Osteoblast (primary cell): ENCODE measurements at regions not wholly inside any gene's neighbourhood (a gene's known extent, or its start where the extent isn't known, plus 50 kb on each side); places are given as distances from the start of the nearest gene placed in this dataset.

Experiments used
- DNase-seq: peaks from one replicate; pipeline ENCODE4 v3.0.0; 2011; ENCODE audit warnings: low spot score, mixed read lengths; ENCODE audit not compliant: insufficient read length; ENCODE audit errors: missing footprints
- H2AFZ ChIP-seq: 2 replicates; pipeline ENCODE4 v1.6.0; 2011; ENCODE audit warnings: mild to moderate bottlenecking, low read length
- H3K27ac ChIP-seq: 2 replicates; pipeline ENCODE4 v1.5.1; 2011; ENCODE audit warnings: mild to moderate bottlenecking, low read depth, low read length, moderate library complexity
- H3K27me3 ChIP-seq: 2 replicates; pipeline ENCODE4 v1.6.0; 2012; ENCODE audit warnings: mild to moderate bottlenecking, control low read depth, inconsistent platforms, low read length, moderate library complexity; ENCODE audit not compliant: insufficient read depth
- H3K36me3 ChIP-seq: 2 replicates; pipeline ENCODE4 v1.5.1; 2011; ENCODE audit warnings: mild to moderate bottlenecking, low read length, control low read depth, moderate library complexity; ENCODE audit not compliant: insufficient read depth
- H3K4me1 ChIP-seq: 2 replicates; pipeline ENCODE4 v1.5.1; 2011; ENCODE audit warnings: mild to moderate bottlenecking, low read length, control low read depth, moderate library complexity; ENCODE audit not compliant: insufficient read depth
- H3K4me2 ChIP-seq: 2 replicates; pipeline ENCODE4 v1.6.0; 2011; ENCODE audit warnings: mild to moderate bottlenecking, low read length; ENCODE audit not compliant: insufficient read depth
- H3K4me3 ChIP-seq: fragments of 200-600 bp; sonication (generic); 3 replicates; pipeline ENCODE4 v1.5.1; 2012; ENCODE audit warnings: mild to moderate bottlenecking, low read length, inconsistent platforms; ENCODE audit not compliant: insufficient read depth
- H3K79me2 ChIP-seq: 2 replicates; pipeline ENCODE4 v1.6.0; 2012; ENCODE audit warnings: mild to moderate bottlenecking, low read length, control low read depth, inconsistent platforms; ENCODE audit not compliant: insufficient read depth
- H3K9me3 ChIP-seq: 2 replicates; pipeline ENCODE4 v1.5.1; 2011; ENCODE audit warnings: low read depth, low read length, control low read depth
- H4K20me1 ChIP-seq: 2 replicates; pipeline ENCODE4 v1.6.0; 2012; ENCODE audit warnings: mild to moderate bottlenecking, low read length, control low read depth; ENCODE audit not compliant: insufficient read depth
- CTCF ChIP-seq: IDR thresholded peaks from 2 replicates; pipeline ENCODE4 v1.5.1; 2011; ENCODE audit warnings: mild to moderate bottlenecking, low read depth, low read length, moderate library complexity; ENCODE audit errors: extremely low read depth

- Histone ChIP-seq H3K27ac (no peak overlapping the region), H3K36me3 (no peaks in the 10 kb centered on the region)
- no peak for TF ChIP-seq CTCF
Measured at GRCh38 chrX:33285550-33285949, 74.2 kb upstream of the DMD start.

GRCh38 chrX:33277046-33277445 lies 65.7 kb upstream of the DMD start:
- Histone ChIP-seq H3K36me3 (no peaks in the 10 kb centered on the region), H3K27ac (no peak overlapping the region), H3K4me3 (no peak overlapping the region), H3K4me1 (no peaks in the 10 kb centered on the region), H3K27me3 (no peaks in the 10 kb centered on the region), H3K9me3 (no peaks in the 10 kb centered on the region), H4K20me1 (no peaks in the 10 kb centered on the region), H2AFZ (no peak overlapping the region), H3K79me2 (no peaks in the 10 kb centered on the region), H3K4me2 (no peak overlapping the region)
- DNase-seq = no peak
- TF ChIP-seq CTCF = no peak

More at GRCh38 chrX:33285550-33285949, 74.2 kb upstream of the DMD start:
- Histone ChIP-seq H2AFZ (no peak overlapping the region), H3K4me3 (no peak overlapping the region), H3K4me1 (no peaks in the 10 kb centered on the region), H3K27me3 (no peaks in the 10 kb centered on the region), H3K4me2 (no peak overlapping the region), H3K9me3 (no peaks in the 10 kb centered on the region), H3K79me2 (no peaks in the 10 kb centered on the region), H4K20me1 (no peaks in the 10 kb centered on the region)
- no peak for DNase-seq

GRCh38 chrX:33273535-33273934 lies 62.2 kb upstream of the DMD start:
- H3K27ac ChIP-seq = no peak overlapping the region
- H3K4me1 ChIP-seq = no peaks in the 10 kb centered on the region
- no peak overlapping the region for H3K4me2 ChIP-seq
- no peak overlapping the region for H2AFZ ChIP-seq
- no peaks in the 10 kb centered on the region for H4K20me1 ChIP-seq
- no peaks in the 10 kb centered on the region for H3K9me3 ChIP-seq
- no peaks in the 10 kb centered on the region for H3K27me3 ChIP-seq
- DNase-seq = no peak
- H3K4me3 ChIP-seq = no peak overlapping the region
- H3K36me3 ChIP-seq = no peaks in the 10 kb centered on the region
- no peak for TF ChIP-seq CTCF
- H3K79me2 ChIP-seq = no peaks in the 10 kb centered on the region

GRCh38 chrX:33272986-33273385 lies 61.6 kb upstream of the DMD start:
- Histone ChIP-seq H4K20me1 (no peaks in the 10 kb centered on the region), H3K4me1 (no peaks in the 10 kb centered on the region), H3K27me3 (no peaks in the 10 kb centered on the region), H3K79me2 (no peaks in the 10 kb centered on the region), H3K9me3 (no peaks in the 10 kb centered on the region), H3K4me2 (no peak overlapping the region), H2AFZ (no peak overlapping the region), H3K4me3 (no peak overlapping the region), H3K27ac (no peak overlapping the region), H3K36me3 (no peaks in the 10 kb centered on the region)
- TF ChIP-seq CTCF = no peak
- DNase-seq = no peak
